Activated CD8-positive, alpha-beta T cell treated with anti-CD3 and anti-CD28 coated beads for 36 hours (primary cell): ENCODE measurements at regions not wholly inside any gene's neighbourhood (a gene's known extent, or its start where the extent isn't known, plus 50 kb on each side); places are given as distances from the start of the nearest gene placed in this dataset.

Source experiments
- ATAC-seq: fragments of 200-7000 bp; cut with Tn5 transposase; one replicate; pipeline ENCODE4 v1.10.0; 2021; ENCODE audit warnings: mild to moderate bottlenecking, moderate library complexity
- CTCF ChIA-PET: fragments of 350-600 bp; sonication (Branson Sonifier 250); formaldehyde crosslinking; loops from one replicate; lab custom pipeline; 2021; ENCODE audit warnings: antibody characterized with exemption; lab: Charles Lee
- POLR2A ChIA-PET: fragments of 350-600 bp; sonication (Branson Sonifier 250); formaldehyde crosslinking; loops from one replicate; lab custom pipeline; 2021; ENCODE audit warnings: antibody characterized with exemption; lab: Charles Lee
- DNase-seq: peaks from one replicate; pipeline ENCODE4 v3.0.0-alpha.2; 2020
- H3K27ac Mint-ChIP-seq: one replicate; pipeline ENCODE4 v1.8.0; 2021; ENCODE audit warnings: mild to moderate bottlenecking, mixed read lengths
- H3K27me3 Mint-ChIP-seq: one replicate; pipeline ENCODE4 v1.8.0; 2021; ENCODE audit warnings: mixed read lengths
- H3K36me3 Mint-ChIP-seq: one replicate; pipeline ENCODE4 v1.8.0; 2021; ENCODE audit warnings: low read depth, mixed read lengths
- H3K4me1 Mint-ChIP-seq: one replicate; pipeline ENCODE4 v1.8.0; 2021; ENCODE audit warnings: low read depth, mixed read lengths
- H3K4me3 Mint-ChIP-seq: one replicate; pipeline ENCODE4 v1.8.0; 2021; ENCODE audit warnings: mild to moderate bottlenecking, moderate library complexity, mixed read lengths
- H3K9me3 Mint-ChIP-seq: one replicate; pipeline ENCODE4 v1.8.0; 2021; ENCODE audit warnings: mixed read lengths
- CTCF ChIP-seq: fragments of 200-600 bp; IDR thresholded peaks from one replicate; pipeline ENCODE4 v1.8.0; 2022; ENCODE audit warnings: antibody characterized with exemption, mild to moderate bottlenecking
- intact Hi-C: fragments of 100-400 bp; cut with micrococcal nuclease; formaldehyde crosslinking; loops from one replicate; pipeline ENCODE4 v1.10.0; 2022

GRCh38 chr10:3538291-3538655 is 246.7 kb downstream of the KLF6 start:
- CTCF ChIA-PET, result no interaction called here

GRCh38 chr10:3537518-3537917 is 247.5 kb downstream of the KLF6 start:
- DNase-seq, result no peak
- intact Hi-C loops, result no loop called here
- Mint-ChIP-seq H3K4me1 (peaks cover 4% of the 10 kb centered on the region), H3K4me3 (no peak overlapping the region), H3K9me3 (no peaks in the 10 kb centered on the region), H3K36me3 (no peaks in the 10 kb centered on the region), H3K27me3 (no peaks in the 10 kb centered on the region), H3K27ac (no peak overlapping the region)
- TF ChIP-seq CTCF, result no peak
- ATAC-seq, result no peak
- POLR2A ChIA-PET, result no interaction called here
- CTCF ChIA-PET, result no interaction called here

More at GRCh38 chr10:3538291-3538655, 246.7 kb downstream of the KLF6 start:
- no peak overlapping the region for H3K27ac Mint-ChIP-seq
- ATAC-seq, result no peak
- H3K9me3 Mint-ChIP-seq, result no peaks in the 10 kb centered on the region
- TF ChIP-seq CTCF, result no peak
- no peaks in the 10 kb centered on the region for H3K36me3 Mint-ChIP-seq
- POLR2A ChIA-PET, result no interaction called here
- H3K4me1 Mint-ChIP-seq, result peaks cover 4% of the 10 kb centered on the region
- no peak overlapping the region for H3K4me3 Mint-ChIP-seq
- intact Hi-C loops, result no loop called here
- DNase-seq, result no peak
- no peaks in the 10 kb centered on the region for H3K27me3 Mint-ChIP-seq

- intact Hi-C loops, result no loop called here
- no peak overlapping the region for H3K4me3 Mint-ChIP-seq
- no peaks in the 10 kb centered on the region for H3K36me3 Mint-ChIP-seq
- peaks cover 4% of the 10 kb centered on the region for H3K4me1 Mint-ChIP-seq
- H3K27me3 Mint-ChIP-seq, result no peaks in the 10 kb centered on the region
- TF ChIP-seq CTCF, result no peak
- H3K9me3 Mint-ChIP-seq, result no peaks in the 10 kb centered on the region
- H3K27ac Mint-ChIP-seq, result no peak overlapping the region
- no peak for DNase-seq
- ChIA-PET CTCF (interaction anchor here (0.7 kb wide), 1 partner anchor 207 kb away, joined by 4 read pairs; no protein-coding TSS in a partner anchor), POLR2A (interaction anchor here (0.6 kb wide), 1 partner anchor 264 kb away, joined by 3 read pairs; no protein-coding TSS in a partner anchor)
- no peak for ATAC-seq
Measured at GRCh38 chr10:3535001-3535400, 250.0 kb downstream of the KLF6 start.

GRCh38 chr10:3534433-3534832 is 250.6 kb downstream of the KLF6 start:
- ATAC-seq (no peak), DNase-seq (no peak)
- Mint-ChIP-seq H3K36me3 (no peaks in the 10 kb centered on the region), H3K27me3 (no peaks in the 10 kb centered on the region), H3K9me3 (no peaks in the 10 kb centered on the region), H3K4me3 (no peak overlapping the region), H3K27ac (no peak overlapping the region), H3K4me1 (peaks cover 4% of the 10 kb centered on the region)
- ChIA-PET CTCF (interaction anchor here (1.4 kb wide), 1 partner anchor 1122 kb away, joined by 3 read pairs; no protein-coding TSS in a partner anchor), POLR2A (interaction anchor here (0.5 to 0.7 kb wide), 2 partner anchors 62 to 797 kb away, joined by 3 read pairs; no protein-coding TSS in a partner anchor)
- no peak for TF ChIP-seq CTCF
- intact Hi-C loops, result no loop called here

- intact Hi-C loops, result no loop called here
- Mint-ChIP-seq H3K9me3 (no peaks in the 10 kb centered on the region), H3K36me3 (no peaks in the 10 kb centered on the region), H3K27me3 (no peaks in the 10 kb centered on the region), H3K4me1 (no peaks in the 10 kb centered on the region), H3K27ac (no peak overlapping the region), H3K4me3 (no peak overlapping the region)
- CTCF ChIA-PET, result interaction anchor here (0.8 to 1.4 kb wide), 2 partner anchors 8 to 1124 kb away, joined by 3 read pairs; no protein-coding TSS in a partner anchor
- no peak for DNase-seq
- TF ChIP-seq CTCF, result no peak
- ATAC-seq, result no peak
- POLR2A ChIA-PET, result interaction anchor here (0.6 kb wide), 1 partner anchor 129 kb away, joined by 3 read pairs; no protein-coding TSS in a partner anchor
Measured at GRCh38 chr10:3533296-3533695, 251.7 kb downstream of the KLF6 start.
